GM12874 (cell line): ENCODE measurements at regions not wholly inside any gene's neighbourhood (a gene's known extent, or its start where the extent isn't known, plus 50 kb on each side); places are given as distances from the start of the nearest gene placed in this dataset.

Experiments used
- CTCF ChIP-seq: IDR thresholded peaks from 2 replicates; pipeline ENCODE4 v1.5.1; 2011; ENCODE audit warnings: low read depth, mild to moderate bottlenecking, control low read depth, low read length, moderate library complexity; ENCODE audit not compliant: insufficient read depth

DNA sequence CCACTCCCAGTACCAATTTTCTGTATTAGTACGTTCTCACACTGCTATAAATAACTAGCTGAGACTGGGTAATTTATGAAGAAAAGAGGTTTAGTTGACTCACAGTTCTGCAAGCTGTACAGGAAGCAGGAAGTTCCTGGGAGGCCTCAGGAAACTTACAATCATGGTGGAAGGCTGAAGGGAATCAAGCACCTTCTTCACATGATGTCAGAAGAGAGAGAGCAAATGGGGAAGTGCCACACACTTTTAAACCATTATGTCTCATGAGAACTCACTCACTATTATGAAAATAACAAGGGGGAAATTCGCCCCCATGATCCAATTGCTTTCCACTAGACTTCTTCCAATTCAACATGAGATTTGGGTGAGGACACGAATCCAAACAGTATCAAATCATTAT, 271.4 kb downstream of the ETS1 start:
- TF ChIP-seq CTCF: no peak

DNA sequence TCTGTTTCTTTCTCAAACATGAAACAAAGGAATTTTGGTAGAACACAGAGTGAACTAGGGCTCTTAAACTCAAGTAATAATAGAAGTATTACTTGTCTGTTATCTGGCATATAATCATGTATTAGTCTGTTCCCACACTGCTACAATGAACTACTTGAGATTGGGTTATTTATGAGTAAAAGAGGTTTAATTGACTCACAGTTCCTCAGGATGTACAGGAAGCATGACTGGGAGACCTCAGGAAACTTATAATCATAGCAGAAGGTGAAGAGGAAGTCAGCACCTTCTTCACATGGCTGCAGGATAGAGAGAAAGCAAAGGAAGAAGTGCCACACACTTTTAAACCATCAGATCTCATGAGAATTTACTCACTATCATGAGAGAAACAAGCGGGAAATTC, 273.4 kb downstream of the ETS1 start:
- TF ChIP-seq CTCF: no peak

DNA sequence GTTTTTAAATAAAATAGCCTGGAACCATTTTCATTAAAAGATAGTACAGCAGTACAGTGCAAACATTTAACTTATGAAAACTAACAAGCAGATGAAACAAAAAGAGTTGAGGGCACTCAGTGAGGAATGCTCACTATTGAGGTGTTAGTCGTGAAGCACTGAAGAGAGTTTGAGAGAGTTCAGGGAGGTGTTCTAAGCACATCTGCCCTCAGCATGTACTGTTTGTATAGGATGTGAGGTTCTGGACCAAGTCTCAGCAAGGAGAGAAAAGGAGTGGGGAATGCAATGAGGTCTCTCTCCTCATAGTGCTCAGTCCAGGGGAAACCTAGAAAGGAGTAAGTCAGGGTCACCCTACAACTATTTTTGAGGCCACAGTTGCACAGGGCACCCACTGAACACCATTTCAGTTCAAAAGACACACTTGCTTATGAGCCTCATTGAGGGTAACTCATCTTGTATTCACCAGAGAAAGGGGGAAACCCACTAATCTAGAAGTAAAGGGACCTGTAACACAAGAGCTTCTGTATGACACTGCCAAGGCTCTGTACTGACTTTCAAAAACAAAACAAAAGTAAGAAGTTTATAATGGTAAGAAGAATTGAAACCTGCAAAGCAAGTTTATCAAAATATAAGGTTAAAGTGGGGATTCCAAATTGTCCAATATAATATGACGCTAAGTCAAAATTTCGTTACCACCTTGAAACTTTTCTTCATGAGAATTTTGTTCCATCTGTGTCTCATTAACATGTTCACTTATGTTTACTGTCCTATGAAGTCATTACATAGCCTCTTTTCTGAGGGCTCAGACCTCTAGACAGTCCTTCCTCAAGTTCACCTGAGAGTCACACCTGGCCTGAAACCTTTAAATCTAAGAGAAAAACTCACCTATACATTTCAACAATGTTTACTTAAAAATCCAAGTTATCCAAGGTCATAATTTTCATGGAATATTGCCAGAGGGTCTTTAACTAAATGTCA, 275.3 kb downstream of the ETS1 start:
- TF ChIP-seq CTCF: no peak

DNA sequence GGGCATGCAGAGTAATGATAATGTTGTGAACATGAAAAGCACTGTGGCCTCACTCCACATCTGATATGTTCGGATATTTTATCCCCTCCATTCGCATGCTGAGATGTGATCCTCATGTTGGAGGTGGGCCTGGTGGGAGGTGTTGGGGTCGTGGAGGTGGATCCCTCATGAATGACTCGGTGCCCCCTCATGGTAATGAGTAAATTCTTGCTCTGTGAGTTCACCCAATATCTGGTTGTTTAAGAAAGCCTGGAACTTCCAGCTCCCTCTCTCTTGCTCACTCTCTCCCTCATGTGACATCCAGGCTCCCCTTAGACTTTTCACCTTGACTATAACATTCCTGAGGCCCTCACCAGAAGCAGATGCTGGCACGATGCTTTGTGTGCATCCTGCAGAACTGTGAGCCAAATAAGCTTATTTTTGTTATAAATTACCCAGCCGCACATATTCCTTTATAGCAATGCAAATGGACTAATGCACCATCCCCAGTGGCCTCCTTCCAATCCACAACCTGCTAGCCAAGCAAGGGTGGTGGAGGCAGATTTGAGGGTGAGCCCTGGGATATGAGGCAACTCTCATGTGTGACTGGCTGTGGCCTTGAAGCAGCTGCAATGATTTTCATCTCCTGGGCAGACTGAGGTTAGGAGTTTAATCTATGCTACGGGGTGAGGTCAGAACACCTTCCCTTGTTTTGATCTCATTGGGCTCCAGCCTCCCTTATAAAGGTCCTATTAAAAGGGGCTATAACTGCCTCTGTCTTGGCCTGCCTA, 276.5 kb downstream of the ETS1 start:
- TF ChIP-seq CTCF: no peak

DNA sequence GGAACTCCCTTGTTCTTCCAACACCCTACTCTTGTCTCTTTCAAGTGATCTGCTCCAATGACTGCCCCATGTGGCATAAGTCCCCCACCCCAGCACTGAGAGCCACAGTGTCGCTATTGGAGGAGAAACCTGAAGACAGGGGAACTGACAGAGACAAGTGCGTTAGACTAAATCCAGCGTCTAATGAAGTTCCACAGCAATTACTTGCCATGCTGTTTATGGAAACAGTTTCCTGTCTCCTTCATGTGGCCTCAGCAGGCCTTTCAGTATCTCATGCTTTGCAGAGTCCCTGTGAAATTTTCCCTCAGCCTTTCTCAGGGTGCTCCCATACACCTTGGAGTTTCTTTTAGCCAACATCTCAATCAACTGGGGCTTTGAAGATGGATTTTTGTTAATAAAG, 277.4 kb downstream of the ETS1 start:
- TF ChIP-seq CTCF: no peak

GRCh38 chr11:128308794-128309193, 278.6 kb downstream of the ETS1 start:
- no peak for TF ChIP-seq CTCF

DNA sequence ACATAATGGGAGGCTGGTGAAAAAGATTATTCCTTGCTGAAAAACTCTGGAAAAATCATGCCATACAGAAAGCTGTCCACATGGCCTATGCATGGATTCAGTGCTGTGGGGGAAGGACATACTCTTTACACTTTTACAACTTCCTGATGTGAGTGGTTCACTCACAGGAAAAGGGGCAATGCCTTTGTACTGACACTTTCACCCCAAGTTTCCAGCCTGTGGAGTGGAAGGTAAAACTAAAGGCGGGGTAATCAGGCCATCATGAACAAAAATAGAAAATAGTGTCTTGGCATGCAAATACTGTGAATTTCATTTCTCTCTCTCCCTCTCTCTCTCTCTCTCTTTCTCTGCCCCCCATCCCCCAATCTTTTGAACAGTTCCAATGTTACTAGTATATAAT, 281.8 kb downstream of the ETS1 start:
- no peak for TF ChIP-seq CTCF
